HCT116 (cell line): ENCODE measurements at regions not wholly inside any gene's neighbourhood (a gene's known extent, or its start where the extent isn't known, plus 50 kb on each side); places are given as distances from the start of the nearest gene placed in this dataset.
A peak's percentile ranks its signal among the peaks of the same experiment; 100 is the strongest.

Experiments used
- ATAC-seq: fragments of 200-7000 bp; cut with Tn5 transposase; 2 replicates; pipeline ENCODE4 v1.9.1; 2020; ENCODE audit warnings: mild to moderate bottlenecking, moderate library complexity
- BruUV-seq: library from RNA; stranded (reverse); fragments of 400-500 nt; replicated peaks from 2 replicates; lab custom pipeline; 2021; lab: Mats Ljungman, UMichigan
- CTCF ChIA-PET: fragments of 300-600 bp; sonication (Branson Sonifier 250); formaldehyde crosslinking; loops from one replicate; lab custom pipeline; 2021; ENCODE audit warnings: antibody characterized with exemption; lab: Charles Lee
- POLR2A ChIA-PET: fragments of 300-600, 350-600 bp; sonication (Branson Sonifier 250); formaldehyde crosslinking; loops from one replicate; lab custom pipeline; 2021; ENCODE audit warnings: antibody characterized with exemption; lab: Charles Lee
- RAD21 ChIA-PET, 2 experiments: fragments of 300-600 bp; sonication (Branson Sonifier 250); formaldehyde crosslinking; loops; one replicate each; lab custom pipeline; 2023; ENCODE audit warnings: low total read pairs in 2 of 2; ENCODE audit not compliant: uncharacterized antibody in 2 of 2, unreplicated experiment in 2 of 2, low non-redundant PET in 1 of 2; lab: Charles Lee
- DNase-seq: peaks from one replicate; pipeline ENCODE4 v3.0.0-alpha.2; 2010; ENCODE audit warnings: low read depth, low spot score
- H2AFZ ChIP-seq: fragments of 200-600 bp; shearing (Covaris generic), sonication (generic); 2 replicates; pipeline ENCODE4 v1.6.1; 2017; ENCODE audit warnings: low read depth, mixed run types, mixed read lengths, antibody characterized with exemption, low read length; ENCODE audit not compliant: poor library complexity, severe bottlenecking
- H3K27ac ChIP-seq: 2 replicates; pipeline ENCODE4 v1.5.1; 2012; ENCODE audit warnings: low read depth, low read length
- H3K27me3 ChIP-seq: fragments of 200-600 bp; sonication (generic); 2 replicates; pipeline ENCODE4 v1.6.1; 2016; ENCODE audit warnings: mixed run types, low read length, mixed read lengths; ENCODE audit not compliant: insufficient read depth
- H3K36me3 ChIP-seq, 2 experiments: fragments of 200-500 bp in 1 of 2; fragments of 200-600 bp in 1 of 2; sonication (Bioruptor generic) in 1 of 2; sonication (generic) in 1 of 2; 2 replicates each; pipeline versions ENCODE4 v1.5.1 to v1.6.1; 2014 to 2016; ENCODE audit warnings: low read length in 2 of 2, inconsistent platforms in 1 of 2, mixed read lengths in 1 of 2, mixed run types in 1 of 2; ENCODE audit not compliant: insufficient read depth in 2 of 2, control insufficient read depth in 1 of 2
- H3K4me1 ChIP-seq, 2 experiments: fragments of 200-600 bp in 1 of 2; sonication (generic) in 1 of 2; 2 replicates each; pipeline versions ENCODE4 v1.5.1 to v1.6.1; 2012 to 2017; ENCODE audit warnings: low read length in 2 of 2, inconsistent platforms in 1 of 2, mild to moderate bottlenecking in 1 of 2, mixed read lengths in 1 of 2, mixed run types in 1 of 2, moderate library complexity in 1 of 2; ENCODE audit not compliant: insufficient read depth in 2 of 2, control insufficient read depth in 1 of 2
- H3K4me2 ChIP-seq: fragments of 200-600 bp; sonication (generic); 2 replicates; pipeline ENCODE4 v1.6.1; 2017; ENCODE audit warnings: mixed run types, low read length, mixed read lengths
- H3K4me3 ChIP-seq, 2 experiments: fragments of 200-600 bp in 1 of 2; sonication (generic) in 1 of 2; replicated peaks in 1 of 2; 2 replicates each; pipeline ENCODE4 v1.5.1; 2011 to 2016; ENCODE audit warnings: low read length in 2 of 2, control low read depth in 1 of 2, low read depth in 1 of 2, mild to moderate bottlenecking in 1 of 2, mixed read lengths in 1 of 2, mixed run types in 1 of 2
- H3K79me2 ChIP-seq: fragments of 200-600 bp; sonication (generic); 2 replicates; pipeline ENCODE4 v1.6.1; 2017; ENCODE audit warnings: mild to moderate bottlenecking, mixed run types, low read length, moderate library complexity, mixed read lengths; ENCODE audit not compliant: insufficient read depth
- H3K9ac ChIP-seq: fragments of 200-600 bp; sonication (generic); 2 replicates; pipeline ENCODE4 v1.6.1; 2016; ENCODE audit warnings: low read length, mixed read lengths
- H3K9me2 ChIP-seq: fragments of 200-600 bp; sonication (generic), shearing (Covaris generic); 2 replicates; pipeline ENCODE4 v1.6.1; 2017; ENCODE audit warnings: mixed run types, mild to moderate bottlenecking, moderate library complexity; ENCODE audit not compliant: insufficient read depth
- H3K9me3 ChIP-seq, 2 experiments: fragments of 200-500 bp in 1 of 2; fragments of 200-600 bp in 1 of 2; sonication (Bioruptor generic) in 1 of 2; sonication (generic) in 1 of 2; 2 replicates each; pipeline ENCODE4 v1.6.1; 2014 to 2017; ENCODE audit warnings: low read length in 2 of 2, mixed read lengths in 2 of 2, inconsistent platforms in 1 of 2, low read depth in 1 of 2, mild to moderate bottlenecking in 1 of 2, mixed run types in 1 of 2, moderate library complexity in 1 of 2; ENCODE audit not compliant: control insufficient read depth in 1 of 2, insufficient read depth in 1 of 2
- H4K20me1 ChIP-seq: fragments of 200-600 bp; sonication (generic), shearing (Covaris generic); 2 replicates; pipeline ENCODE4 v1.6.1; 2017; ENCODE audit warnings: mixed run types, mild to moderate bottlenecking, moderate library complexity; ENCODE audit not compliant: insufficient read depth
- CEBPB ChIP-seq: IDR thresholded peaks from 2 replicates; pipeline ENCODE4 v1.6.1; 2012; ENCODE audit warnings: low read depth
- CTCF ChIP-seq, 3 experiments: fragments of 200-600 bp in 1 of 3; sonication (generic) in 1 of 3; IDR thresholded peaks in 2 of 3; conservative IDR thresholded peaks in 1 of 3; 2 replicates each; pipeline ENCODE4 v1.5.1; 2012 to 2017; ENCODE audit warnings: low read depth in 2 of 3, low read length in 2 of 3, antibody characterized with exemption in 1 of 3, borderline replicate concordance in 1 of 3, control low read depth in 1 of 3, mild to moderate bottlenecking in 1 of 3, mixed read lengths in 1 of 3, mixed run types in 1 of 3, moderate library complexity in 1 of 3; ENCODE audit not compliant: insufficient read depth in 1 of 3
- EZH2phosphoT487 ChIP-seq: fragments of 200-600 bp; IDR thresholded peaks from 2 replicates; pipeline ENCODE4 v1.6.1; 2018; ENCODE audit warnings: antibody characterized with exemption, borderline replicate concordance
- POLR2AphosphoS5 ChIP-seq: IDR thresholded peaks from 2 replicates; pipeline ENCODE4 v1.6.1; 2011; ENCODE audit warnings: mild to moderate bottlenecking, low read depth, low read length, moderate library complexity
- RAD21 ChIP-seq: IDR thresholded peaks from 2 replicates; pipeline ENCODE4 v1.6.1; 2012; ENCODE audit warnings: low read depth, mild to moderate bottlenecking
- SP1 ChIP-seq: IDR thresholded peaks from 2 replicates; pipeline ENCODE4 v1.6.1; 2012; ENCODE audit warnings: low read depth
- SRF ChIP-seq: IDR thresholded peaks from 2 replicates; pipeline ENCODE4 v1.6.1; 2012; ENCODE audit warnings: low read depth
- TCF7L2 ChIP-seq: IDR thresholded peaks from 2 replicates; pipeline ENCODE4 v1.7.0; 2011; ENCODE audit warnings: borderline replicate concordance, inconsistent platforms; ENCODE audit not compliant: insufficient read depth, insufficient read length; ENCODE audit errors: extremely low read depth
- YY1 ChIP-seq: IDR thresholded peaks from 2 replicates; pipeline ENCODE4 v1.6.1; 2011; ENCODE audit warnings: low read length, low read depth, moderate library complexity, mild to moderate bottlenecking; ENCODE audit not compliant: insufficient replicate concordance; ENCODE audit errors: extremely low read depth
- ZFX ChIP-seq: fragments of 450-650 bp; IDR thresholded peaks from 2 replicates; pipeline ENCODE4 v1.6.1; 2017
- ZNF274 ChIP-seq: fragments of 200-500 bp; sonication (Bioruptor generic); IDR thresholded peaks from 2 replicates; pipeline ENCODE4 v1.6.1; 2014; ENCODE audit warnings: mild to moderate bottlenecking, low read depth, low read length, inconsistent platforms
- intact Hi-C: fragments of 100-400 bp; cut with micrococcal nuclease; formaldehyde crosslinking; loops from 2 replicates; pipeline ENCODE4 v1.10.0; 2022

GRCh38 chr12:67019070-67019469 is 250.1 kb upstream of the CAND1 start (continued):
- TF ChIP-seq TCF7L2 (no peak), ZFX (no peak), EZH2phosphoT487 (no peak), POLR2AphosphoS5 (no peak), SRF (no peak), SP1 (no peak), CEBPB (no peak), ZNF274 (no peak)

GRCh38 chr12:67025543-67026114 is 243.5 kb upstream of the CAND1 start:
- ChIA-PET RAD21 (no interaction called here), POLR2A (no interaction called here), CTCF (interaction anchor here (1.2 to 2.0 kb wide), 2 partner anchors 7 to 10 kb away, joined by 5 read pairs; no protein-coding TSS in a partner anchor)
- Histone ChIP-seq H3K27me3 (peaks cover 43% of the 10 kb centered on the region), H4K20me1 (no peaks in the 10 kb centered on the region), H3K9ac (no peak overlapping the region), H2AFZ (no peak overlapping the region), H3K4me3 (no peak overlapping the region), H3K9me2 (no peaks in the 10 kb centered on the region), H3K4me2 (no peak overlapping the region), H3K79me2 (no peaks in the 10 kb centered on the region), H3K27ac (no peak overlapping the region), H3K9me3 (no peaks in the 10 kb centered on the region), H3K36me3 (no peaks in the 10 kb centered on the region), H3K4me1 (no peaks in the 10 kb centered on the region)
- intact Hi-C loops, result loop anchor here (5.0 kb wide), 1 partner anchor 192 kb away; no protein-coding TSS in a partner anchor
- ATAC-seq (peak; percentile 81), DNase-seq (no peak)
- peak in 2 of 3 experiments; percentile 61 to 75; a peak in 4 of 6 replicates for TF ChIP-seq CTCF (IDR thresholded peaks at IDR 0.05 in 2 of 3, conservative IDR thresholded peaks at IDR 0.05 in 1 of 3; ENCODE audit: borderline replicate concordance in 1 of 3, insufficient read depth in 1 of 3, low read depth in 2 of 3, low read length in 2 of 3)
- no peak for TF ChIP-seq YY1
- peak; percentile 43; the same call in 1 of the 2 replicates for TF ChIP-seq RAD21
- no TSS peak for BruUV-seq
